ENCODE measurements at regions not wholly inside any gene's neighbourhood (a gene's known extent, or its start where the extent isn't known, plus 50 kb on each side); places are given as distances from the start of the nearest gene placed in this dataset.

DNA sequence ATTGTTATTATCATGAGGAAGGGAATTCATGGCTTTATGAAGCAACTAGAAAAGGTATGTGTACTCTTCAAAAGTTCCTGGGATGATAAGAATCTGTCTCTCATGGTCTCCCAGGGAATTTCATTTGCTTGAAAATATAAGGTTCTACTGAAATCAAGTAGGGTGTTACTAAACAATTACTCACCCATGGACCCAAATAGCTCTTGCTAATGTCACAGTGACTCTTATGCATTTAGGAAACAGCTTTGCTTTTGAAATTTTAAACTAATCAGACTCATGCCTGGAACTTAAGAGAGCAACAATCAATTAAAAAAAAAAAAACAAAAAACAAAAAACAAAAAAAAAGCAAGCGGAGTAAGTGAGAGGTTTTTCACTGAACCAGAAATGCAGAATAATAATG is 1546.3 kb upstream of the TENM4 start:
- H3K36me3 ChIP-seq (ENCODE audit: control insufficient read depth in 2 of 4, insufficient read depth in 4 of 4, low read length in 3 of 4), result no peaks in the 10 kb centered on the region
- no peaks in the 10 kb centered on the region for H3K23me2 ChIP-seq (ENCODE audit: low read depth, low read length)
- H4K5ac ChIP-seq (ENCODE audit: insufficient read length, low read depth, low read length), result no peak overlapping the region
- no peak overlapping the region for H2BK120ac ChIP-seq (replicated peaks; ENCODE audit: low read depth, low read length)
- no peak overlapping the region for H2BK12ac ChIP-seq (ENCODE audit: low read depth, low read length)
- H4K20me1 ChIP-seq (replicated peaks in 1 of 2; ENCODE audit: control insufficient read depth in 1 of 2, insufficient read depth in 2 of 2, low read length in 2 of 2), result no peaks in the 10 kb centered on the region
- 75% methylated on average over 1 of the region's 1 CpG; no CpG with 5 or more reads in 1 of the 2 experiments for WGBS, 2 experiments (ENCODE audit: extremely low coverage in 1 of 2, insufficient coverage in 1 of 2, insufficient read length in 1 of 2, insufficient replicate concordance in 2 of 2, low coverage in 1 of 2, low lambda C conversion rate in 2 of 2, missing lambda C conversion rate in 1 of 2)
- DNase-seq (ENCODE audit: low read depth in 1 of 2, low spot score in 2 of 2) (no peak), FAIRE-seq (no peak)
- no peak overlapping the region for H3K18ac ChIP-seq (ENCODE audit: extremely low read depth, low read length)
- no peak overlapping the region for H3K4me2 ChIP-seq (ENCODE audit: insufficient read depth in 1 of 2, low read depth in 2 of 2, low read length in 2 of 2)
- H3K79me2 ChIP-seq (ENCODE audit: control insufficient read depth in 1 of 2, insufficient read depth in 2 of 2, low read length in 2 of 2), result no peaks in the 10 kb centered on the region
- H4K8ac ChIP-seq (ENCODE audit: extremely low read depth, insufficient read depth, low read length), result no peak overlapping the region
- no peaks in the 10 kb centered on the region for H3K9me3 ChIP-seq (ENCODE audit: insufficient read depth in 2 of 2, low read depth in 1 of 2, low read length in 1 of 2)
- H3K4me3 ChIP-seq (ENCODE audit: extremely low read depth in 1 of 4, insufficient read depth in 2 of 4, low read depth in 3 of 4, low read length in 4 of 4), result no peak overlapping the region
- no peak overlapping the region for H2BK20ac ChIP-seq (ENCODE audit: low read length)
- H2BK5ac ChIP-seq (ENCODE audit: low read depth, low read length), result no peak overlapping the region
- H2AFZ ChIP-seq (ENCODE audit: low read length), result no peak overlapping the region
- no peaks in the 10 kb centered on the region for H3K79me1 ChIP-seq (ENCODE audit: low read depth, low read length)
- no peak overlapping the region for H3K23ac ChIP-seq (ENCODE audit: insufficient read length)
- no peak overlapping the region for H3K27ac ChIP-seq (ENCODE audit: low read depth, low read length)
- H3K9ac ChIP-seq (replicated peaks in 1 of 4; ENCODE audit: extremely low read depth in 1 of 4, low read depth in 3 of 4, low read length in 3 of 4), result no peak overlapping the region
- ChIA-PET CTCF (ENCODE audit: partially characterized antibody) (interaction anchor here (0.6 to 1.4 kb wide), 4 partner anchors 11 to 598 kb away, joined by 3 to 6 read pairs (median 4); no protein-coding TSS in a partner anchor), POLR2A (ENCODE audit: partially characterized antibody) (no interaction called here)
- H3K4me1 ChIP-seq (replicated peaks in 1 of 4; ENCODE audit: control insufficient read depth in 3 of 4, insufficient read depth in 4 of 4, low read length in 3 of 4), result peaks cover 0 to 4% (median 3%) of the 10 kb centered on the region in 4 experiments; a peak in 3 of 7 replicates
- no peak overlapping the region for H3K56ac ChIP-seq (replicated peaks; ENCODE audit: insufficient read length, low read depth, low read length)
- H3K4ac ChIP-seq (replicated peaks; ENCODE audit: insufficient read length, low read depth, low read length), result no peak overlapping the region
- H2AK5ac ChIP-seq (ENCODE audit: low read depth, low read length), result no peak overlapping the region
- H4K91ac ChIP-seq (replicated peaks; ENCODE audit: insufficient read length, low read length), result no peak overlapping the region
- TF ChIP-seq KDM5A (IDR thresholded peaks at IDR 0.05; ENCODE audit: low read length) (no peak), NANOG (IDR thresholded peaks at IDR 0.05; ENCODE audit: insufficient read depth, low read depth, low read length, poor library complexity, severe bottlenecking) (no peak), SUZ12 (IDR thresholded peaks at IDR 0.05; ENCODE audit: low read length) (no peak)
- no peak overlapping the region for H3K14ac ChIP-seq (ENCODE audit: insufficient read length)
- H3K27me3 ChIP-seq (replicated peaks in 1 of 4; ENCODE audit: control insufficient read depth in 3 of 4, extremely low read depth in 1 of 4, insufficient read depth in 3 of 4, low read length in 3 of 4), result no peaks in the 10 kb centered on the region
- no peak overlapping the region for H2BK15ac ChIP-seq (ENCODE audit: low read length)

Data from H1 (cell line).